ENCODE measurements at regions not wholly inside any gene's neighbourhood (a gene's known extent, or its start where the extent isn't known, plus 50 kb on each side); places are given as distances from the start of the nearest gene placed in this dataset.

GRCh38 chr9:27848315-27848714 is 275.0 kb upstream of the C9orf72 start:
- TF ChIP-seq CTCF (IDR thresholded peaks at IDR 0.05 in 2 of 3, conservative IDR thresholded peaks at IDR 0.05 in 1 of 3; ENCODE audit: insufficient read depth in 2 of 3, low read depth in 1 of 3, low read length in 3 of 3), result no peak
- TF ChIP-seq, protein P1, sequence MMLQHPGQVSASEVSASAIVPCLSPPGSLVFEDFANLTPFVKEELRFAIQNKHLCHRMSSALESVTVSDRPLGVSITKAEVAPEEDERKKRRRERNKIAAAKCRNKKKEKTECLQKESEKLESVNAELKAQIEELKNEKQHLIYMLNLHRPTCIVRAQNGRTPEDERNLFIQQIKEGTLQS (IDR thresholded peaks at IDR 0.05), result no peak
- TF ChIP-seq, protein P1 (CRISPR knock-in tag; conservative IDR thresholded peaks at IDR 0.05), result no peak
- TF ChIP-seq ZNF217 (CRISPR knock-in tag; IDR thresholded peaks at IDR 0.05), result no peak
- TF ChIP-seq GATA2 (CRISPR knock-in tag; IDR thresholded peaks at IDR 0.05), result no peak

Data from K562 (cell line).